ENCODE measurements at regions not wholly inside any gene's neighbourhood (a gene's known extent, or its start where the extent isn't known, plus 50 kb on each side); places are given as distances from the start of the nearest gene placed in this dataset.

DNA sequence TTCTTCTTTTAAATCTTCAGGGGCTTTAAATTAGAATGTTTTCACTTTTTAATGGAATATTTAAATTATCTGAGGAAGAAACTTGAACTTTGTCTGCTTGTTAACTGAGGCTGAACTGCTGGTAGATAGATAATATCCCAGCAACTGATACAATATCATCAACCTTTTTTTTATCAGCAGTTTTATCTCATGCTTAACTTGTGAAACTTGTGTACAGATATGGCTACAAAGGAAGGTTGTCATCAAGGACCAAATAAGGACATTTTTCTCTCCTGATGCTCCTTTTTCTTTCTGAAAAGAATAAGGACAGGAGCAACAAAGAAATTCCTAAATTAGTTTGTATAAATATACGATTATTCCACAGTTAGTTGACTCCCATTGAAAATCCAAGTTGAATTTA lies 66.4 kb upstream of the KBTBD8 start:
- DNase-seq (ENCODE audit: low spot score): no peak
- no peak for TF ChIP-seq EZH2phosphoT487 (IDR thresholded peaks at IDR 0.05)
- no peak for TF ChIP-seq EZH2 (IDR thresholded peaks at IDR 0.05)
- TF ChIP-seq, protein P1, sequence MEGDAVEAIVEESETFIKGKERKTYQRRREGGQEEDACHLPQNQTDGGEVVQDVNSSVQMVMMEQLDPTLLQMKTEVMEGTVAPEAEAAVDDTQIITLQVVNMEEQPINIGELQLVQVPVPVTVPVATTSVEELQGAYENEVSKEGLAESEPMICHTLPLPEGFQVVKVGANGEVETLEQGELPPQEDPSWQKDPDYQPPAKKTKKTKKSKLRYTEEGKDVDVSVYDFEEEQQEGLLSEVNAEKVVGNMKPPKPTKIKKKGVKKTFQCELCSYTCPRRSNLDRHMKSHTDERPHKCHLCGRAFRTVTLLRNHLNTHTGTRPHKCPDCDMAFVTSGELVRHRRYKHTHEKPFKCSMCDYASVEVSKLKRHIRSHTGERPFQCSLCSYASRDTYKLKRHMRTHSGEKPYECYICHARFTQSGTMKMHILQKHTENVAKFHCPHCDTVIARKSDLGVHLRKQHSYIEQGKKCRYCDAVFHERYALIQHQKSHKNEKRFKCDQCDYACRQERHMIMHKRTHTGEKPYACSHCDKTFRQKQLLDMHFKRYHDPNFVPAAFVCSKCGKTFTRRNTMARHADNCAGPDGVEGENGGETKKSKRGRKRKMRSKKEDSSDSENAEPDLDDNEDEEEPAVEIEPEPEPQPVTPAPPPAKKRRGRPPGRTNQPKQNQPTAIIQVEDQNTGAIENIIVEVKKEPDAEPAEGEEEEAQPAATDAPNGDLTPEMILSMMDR (IDR thresholded peaks at IDR 0.05): no peak
- no peak overlapping the region for H3K4me3 ChIP-seq
- H3K4me3 Mint-ChIP-seq: peak overlapping the region; percentile 7
- H3K36me3 Mint-ChIP-seq: no peaks in the 10 kb centered on the region
- no peaks in the 10 kb centered on the region for H4K20me1 ChIP-seq (ENCODE audit: low read depth)
- no peaks in the 10 kb centered on the region for H3K9me3 ChIP-seq (ENCODE audit: low read depth)
- no peak overlapping the region for H3K9ac ChIP-seq
- peaks cover 60% of the 10 kb centered on the region for H3K4me1 ChIP-seq
- H3K27me3 Mint-ChIP-seq (ENCODE audit: insufficient read depth, low read depth): peaks cover 2% of the 10 kb centered on the region
- peaks cover 65% of the 10 kb centered on the region for H3K4me1 Mint-ChIP-seq
- peak overlapping the region; percentile 87 for H3K27ac Mint-ChIP-seq
- no peaks in the 10 kb centered on the region for H3K9me3 Mint-ChIP-seq
- no peaks in the 10 kb centered on the region for H3K79me2 ChIP-seq (ENCODE audit: low read depth)
- peak overlapping the region; percentile 51 for H3K4me2 ChIP-seq
- H3F3A ChIP-seq (ENCODE audit: low read depth): peaks cover 23% of the 10 kb centered on the region
- no peaks in the 10 kb centered on the region for H3K27me3 ChIP-seq
- H3K36me3 ChIP-seq: no peaks in the 10 kb centered on the region
- H2AFZ ChIP-seq (replicated peaks): no peak overlapping the region
- H3K27ac ChIP-seq: no peak overlapping the region

DNA sequence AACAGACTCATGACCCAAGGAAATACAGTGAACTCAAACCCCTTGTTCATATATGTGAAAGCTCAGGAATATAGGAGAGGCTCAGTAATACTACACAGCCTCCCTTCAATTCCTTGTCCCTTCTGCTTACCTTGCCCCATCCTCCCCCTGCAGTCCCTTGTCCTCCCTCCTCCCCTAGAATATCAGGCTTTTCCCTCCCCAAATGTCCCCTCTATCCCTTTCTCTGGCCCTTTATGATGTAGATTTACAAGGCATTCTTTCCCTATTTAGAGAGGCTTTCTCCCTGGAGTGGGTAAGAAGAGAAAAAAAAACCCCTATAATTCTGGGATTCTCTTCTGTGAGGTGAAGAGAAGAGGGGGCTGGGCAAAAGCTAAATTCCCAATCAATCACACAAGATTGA lies 64.9 kb upstream of the KBTBD8 start:
- H4K20me1 ChIP-seq (ENCODE audit: low read depth): no peaks in the 10 kb centered on the region
- H3K27ac ChIP-seq: no peak overlapping the region
- peaks cover 72% of the 10 kb centered on the region for H3K4me1 Mint-ChIP-seq
- H3K4me1 ChIP-seq: peaks cover 60% of the 10 kb centered on the region
- no peaks in the 10 kb centered on the region for H3K9me3 Mint-ChIP-seq
- peak; percentile 50 for DNase-seq (ENCODE audit: low spot score)
- no peaks in the 10 kb centered on the region for H3K36me3 Mint-ChIP-seq
- H3K4me3 Mint-ChIP-seq: peak overlapping the region; percentile 17
- H3K27me3 ChIP-seq: no peaks in the 10 kb centered on the region
- TF ChIP-seq EZH2 (IDR thresholded peaks at IDR 0.05) (no peak), EZH2phosphoT487 (IDR thresholded peaks at IDR 0.05) (no peak)
- TF ChIP-seq, protein P1 (IDR thresholded peaks at IDR 0.05): no peak
- no peaks in the 10 kb centered on the region for H3K79me2 ChIP-seq (ENCODE audit: low read depth)
- H3K27ac Mint-ChIP-seq: peak overlapping the region; percentile 88
- H3K27me3 Mint-ChIP-seq (ENCODE audit: insufficient read depth, low read depth): peaks cover 2% of the 10 kb centered on the region
- H3F3A ChIP-seq (ENCODE audit: low read depth): peaks cover 23% of the 10 kb centered on the region
- H2AFZ ChIP-seq (replicated peaks): peak overlapping the region; percentile 62
- no peaks in the 10 kb centered on the region for H3K36me3 ChIP-seq
- H3K9ac ChIP-seq: no peak overlapping the region
- H3K4me3 ChIP-seq: no peak overlapping the region
- H3K9me3 ChIP-seq (ENCODE audit: low read depth): no peaks in the 10 kb centered on the region
- peak overlapping the region; percentile 68 for H3K4me2 ChIP-seq

DNA sequence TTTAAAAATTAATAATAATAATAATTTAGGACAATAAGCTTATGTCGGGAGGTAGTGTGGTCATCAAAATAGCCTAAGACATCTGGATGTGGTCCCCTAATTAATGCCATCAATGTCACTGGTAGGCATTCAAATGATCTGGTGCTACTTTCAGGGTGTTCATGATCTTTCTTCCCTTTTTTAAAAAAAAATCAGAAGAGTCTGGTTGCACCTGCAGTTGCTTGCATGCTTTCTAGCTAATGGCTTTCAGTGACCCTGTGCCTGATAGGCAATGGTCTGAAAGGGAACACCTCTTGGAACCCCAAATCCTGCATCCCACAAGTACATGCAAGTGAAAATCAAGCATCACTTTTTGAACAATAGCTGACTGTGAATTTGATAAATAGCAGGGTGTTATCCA lies 64.1 kb upstream of the KBTBD8 start:
- Mint-ChIP-seq H3K4me3 (no peak overlapping the region), H3K36me3 (no peaks in the 10 kb centered on the region), H3K4me1 (peaks cover 76% of the 10 kb centered on the region), H3K9me3 (no peaks in the 10 kb centered on the region), H3K27ac (peak overlapping the region; percentile 24), H3K27me3 (ENCODE audit: insufficient read depth, low read depth) (peaks cover 2% of the 10 kb centered on the region)
- Histone ChIP-seq H3K4me2 (peak overlapping the region; percentile 68), H3K36me3 (no peaks in the 10 kb centered on the region), H3F3A (ENCODE audit: low read depth) (peaks cover 23% of the 10 kb centered on the region), H3K27me3 (no peaks in the 10 kb centered on the region), H3K9ac (no peak overlapping the region), H3K4me3 (no peak overlapping the region), H2AFZ (replicated peaks) (no peak overlapping the region), H3K9me3 (ENCODE audit: low read depth) (no peaks in the 10 kb centered on the region), H3K27ac (no peak overlapping the region), H3K4me1 (peaks cover 60% of the 10 kb centered on the region), H4K20me1 (ENCODE audit: low read depth) (no peaks in the 10 kb centered on the region), H3K79me2 (ENCODE audit: low read depth) (no peaks in the 10 kb centered on the region)
- DNase-seq (ENCODE audit: low spot score): no peak
- no peak for TF ChIP-seq EZH2 (IDR thresholded peaks at IDR 0.05)
- TF ChIP-seq, protein P1 (IDR thresholded peaks at IDR 0.05): no peak
- TF ChIP-seq EZH2phosphoT487 (IDR thresholded peaks at IDR 0.05): no peak

Measured in neural progenitor cell (in vitro differentiated cells).